GM21515 (cell line): ENCODE measurements at regions not wholly inside any gene's neighbourhood (a gene's known extent, or its start where the extent isn't known, plus 50 kb on each side); places are given as distances from the start of the nearest gene placed in this dataset.

ENCODE experiments used
- ATAC-seq: cut with Tn5 transposase; IDR thresholded peaks from one replicate; pipeline ENCODE4 v1.9.1; 2021; ENCODE audit not compliant: unreplicated experiment

GRCh38 chr18:75553021-75553420 is 125.5 kb upstream of the SMIM21 start:
- no peak for ATAC-seq

GRCh38 chr18:75551071-75551470 is 123.6 kb upstream of the SMIM21 start:
- ATAC-seq: no peak

- ATAC-seq: no peak
Observed at GRCh38 chr18:75548353-75548905, 120.9 kb upstream of the SMIM21 start.

GRCh38 chr18:75546964-75547363 is 119.5 kb upstream of the SMIM21 start:
- no peak for ATAC-seq

GRCh38 chr18:75545189-75545588 is 117.7 kb upstream of the SMIM21 start:
- no peak for ATAC-seq

GRCh38 chr18:75544496-75544895 is 117.0 kb upstream of the SMIM21 start:
- no peak for ATAC-seq

GRCh38 chr18:75544051-75544481 is 116.6 kb upstream of the SMIM21 start:
- no peak for ATAC-seq

GRCh38 chr18:75538727-75539126 is 111.2 kb upstream of the SMIM21 start:
- no peak for ATAC-seq

- ATAC-seq: no peak
Observed at GRCh38 chr18:75533950-75534349, 106.4 kb upstream of the SMIM21 start.

- ATAC-seq: no peak
Observed at GRCh38 chr18:75533209-75533608, 105.7 kb upstream of the SMIM21 start.

- ATAC-seq: no peak
Observed at GRCh38 chr18:75531851-75532459, 104.5 kb upstream of the SMIM21 start.

- ATAC-seq: no peak
Observed at GRCh38 chr18:75531212-75531850, 103.8 kb upstream of the SMIM21 start.

GRCh38 chr18:75530566-75531211 is 103.2 kb upstream of the SMIM21 start:
- ATAC-seq: no peak

- ATAC-seq: no peak
Observed at GRCh38 chr18:75530118-75530517, 102.6 kb upstream of the SMIM21 start.

GRCh38 chr18:75529394-75529793 is 101.9 kb upstream of the SMIM21 start:
- ATAC-seq: no peak

GRCh38 chr18:75527848-75528685 is 100.6 kb upstream of the SMIM21 start:
- ATAC-seq: no peak

- no peak for ATAC-seq
Observed at GRCh38 chr18:75526038-75526437, 98.5 kb upstream of the SMIM21 start.

- ATAC-seq: no peak
Observed at GRCh38 chr18:75525331-75525730, 97.8 kb upstream of the SMIM21 start.

- ATAC-seq: no peak
Observed at GRCh38 chr18:75524841-75525240, 97.3 kb upstream of the SMIM21 start.

GRCh38 chr18:75524181-75524580 is 96.7 kb upstream of the SMIM21 start:
- ATAC-seq: no peak

- no peak for ATAC-seq
Observed at GRCh38 chr18:75521816-75522215, 94.3 kb upstream of the SMIM21 start.
